GM21381 (cell line): ENCODE measurements at regions not wholly inside any gene's neighbourhood (a gene's known extent, or its start where the extent isn't known, plus 50 kb on each side); places are given as distances from the start of the nearest gene placed in this dataset.
"Not testable (repeated sequence)": the region's sequence is repeated elsewhere in the genome, so short reads cannot be mapped to it uniquely, and the experiment has no call there.

Source experiments
- ATAC-seq: cut with Tn5 transposase; IDR thresholded peaks from one replicate; pipeline ENCODE4 v1.9.1; 2021; ENCODE audit warnings: mild to moderate bottlenecking, moderate library complexity; ENCODE audit not compliant: unreplicated experiment

DNA sequence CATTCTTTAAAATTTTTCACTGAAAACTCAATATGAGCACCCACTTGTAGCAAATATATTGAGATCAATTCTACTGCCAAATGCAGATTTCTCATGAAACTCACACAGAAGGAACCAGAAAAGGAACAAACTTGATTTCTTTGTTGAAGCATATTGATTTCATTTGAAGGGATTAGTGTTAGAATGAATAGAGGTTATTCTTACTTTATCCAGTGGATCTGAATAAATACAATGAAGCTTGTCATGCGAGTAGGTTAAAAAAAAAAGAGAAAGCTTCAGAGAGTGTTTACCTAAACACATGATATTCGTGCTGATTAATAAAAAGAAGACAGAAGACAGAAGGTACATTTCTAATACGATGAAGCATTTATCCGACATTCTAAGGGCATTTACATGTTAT is 226.7 kb upstream of the ZSWIM2 start:
- ATAC-seq: no peak

DNA sequence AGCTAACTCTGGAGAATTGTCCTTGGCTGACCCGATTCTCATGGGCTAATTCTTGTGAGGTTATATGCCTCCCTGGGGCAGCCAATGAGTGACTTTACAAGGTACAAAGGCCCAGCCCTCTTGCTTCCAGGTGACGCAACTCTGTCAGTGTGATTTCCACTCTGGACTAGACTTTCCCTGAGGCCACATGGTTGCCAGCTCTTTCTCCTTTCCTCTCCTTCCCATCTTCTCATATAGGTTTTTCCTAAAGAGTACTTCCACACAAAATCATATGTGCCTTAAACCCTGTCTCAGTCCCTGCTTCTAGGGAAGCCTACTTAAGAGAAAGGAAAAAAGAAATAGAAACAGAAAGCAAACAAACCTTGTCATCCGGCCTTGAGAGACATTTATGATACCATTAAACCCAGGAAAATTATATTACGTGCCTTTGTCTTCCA is 226.2 kb upstream of the ZSWIM2 start:
- no peak for ATAC-seq

DNA sequence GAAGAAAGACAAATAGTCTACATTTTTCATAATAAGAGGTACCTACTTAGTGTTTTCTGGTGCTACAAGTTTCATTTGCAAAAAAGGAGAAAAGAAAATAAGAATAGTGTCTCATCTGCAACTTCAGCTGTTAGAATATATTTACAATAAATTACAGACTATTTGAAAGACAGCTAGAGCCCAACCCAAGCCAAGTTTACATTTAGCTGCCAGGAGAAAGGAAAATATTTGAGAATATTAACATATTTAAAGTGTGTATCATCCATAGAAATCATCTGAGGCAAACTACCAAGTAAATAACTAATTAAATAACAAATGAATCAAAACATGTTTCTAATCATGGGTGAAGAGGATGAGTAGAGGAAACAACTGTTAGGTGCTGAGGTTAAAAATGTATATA is 209.2 kb upstream of the ZSWIM2 start:
- ATAC-seq: no peak

DNA sequence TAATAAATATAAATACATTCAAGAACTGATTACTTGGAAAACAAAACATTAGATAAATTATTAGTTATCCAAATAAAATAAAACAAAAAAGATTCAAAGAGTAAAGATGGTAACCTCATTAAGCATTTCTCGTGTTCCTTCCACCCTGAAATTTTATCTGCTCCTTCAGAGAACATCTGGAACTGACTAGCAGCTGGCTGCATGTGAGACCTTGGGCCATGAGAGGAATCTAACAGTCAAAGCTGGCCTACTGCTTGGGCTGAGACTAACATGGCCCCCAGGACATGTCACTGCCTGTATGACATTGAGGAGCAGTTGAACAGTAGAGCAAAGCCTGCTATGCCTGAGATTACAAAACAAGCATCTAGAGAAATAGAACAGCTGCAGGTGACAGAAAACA is 208.5 kb upstream of the ZSWIM2 start:
- no peak for ATAC-seq

DNA sequence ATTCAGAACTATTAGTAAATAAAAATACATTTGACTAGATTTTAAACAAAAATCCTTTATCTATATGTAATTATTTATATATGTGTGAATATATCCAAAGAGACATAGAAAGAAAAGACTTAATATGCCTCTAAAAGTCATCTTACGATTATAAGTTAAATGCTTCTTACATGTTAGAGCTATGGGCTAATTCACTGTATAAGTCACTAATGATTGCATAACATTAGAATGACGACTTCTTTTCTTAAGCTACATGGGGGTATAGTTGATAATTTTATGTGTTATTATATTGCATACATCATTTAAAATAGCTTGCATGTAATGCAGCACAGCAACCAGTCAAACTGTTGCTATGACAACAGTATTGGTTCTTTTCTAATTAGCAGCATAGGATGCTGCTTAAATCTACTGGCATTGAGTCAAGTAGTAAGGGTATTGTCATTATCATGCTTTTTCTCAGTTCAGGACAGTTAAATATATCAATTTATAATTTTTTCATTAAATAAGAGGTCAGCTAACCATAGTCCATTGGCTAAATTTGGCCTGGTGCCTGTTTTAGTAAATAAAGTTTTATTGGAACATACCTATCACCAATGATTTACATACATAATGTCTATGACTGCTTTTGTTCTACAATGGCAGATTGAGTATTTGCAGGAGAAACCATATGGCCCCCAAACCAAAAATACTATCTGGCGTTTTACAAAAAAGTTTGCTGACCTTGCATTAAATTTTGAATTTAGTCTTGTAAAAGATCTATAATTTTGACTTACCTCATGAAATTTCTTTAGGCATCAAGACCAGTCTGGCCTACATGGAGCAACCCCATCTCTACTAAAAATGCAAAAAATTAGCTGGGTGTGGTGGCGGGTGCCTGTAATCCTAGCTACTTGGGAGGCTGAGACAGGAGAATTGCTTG is 207.7 kb upstream of the ZSWIM2 start:
- ATAC-seq: no peak

DNA sequence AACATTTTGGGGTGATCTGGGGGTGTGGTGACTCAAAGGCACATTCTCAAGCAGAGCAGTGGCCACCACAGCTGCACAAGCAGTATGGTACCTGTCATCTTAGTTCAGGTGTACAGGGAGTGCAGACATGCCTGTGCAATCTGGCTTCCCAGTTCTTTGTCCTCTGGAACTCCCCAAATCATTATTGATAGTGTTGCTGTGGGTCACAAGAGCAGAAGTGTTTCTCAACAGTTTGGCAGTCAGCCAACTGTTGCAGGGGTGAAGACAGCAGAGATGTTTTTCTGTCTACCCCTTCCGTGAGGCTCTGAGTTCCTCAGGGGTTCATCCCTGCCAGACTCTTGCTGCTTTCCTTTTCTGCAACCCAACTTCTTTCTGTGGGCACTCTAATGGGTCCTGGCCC is 206.5 kb upstream of the ZSWIM2 start:
- ATAC-seq: no peak

DNA sequence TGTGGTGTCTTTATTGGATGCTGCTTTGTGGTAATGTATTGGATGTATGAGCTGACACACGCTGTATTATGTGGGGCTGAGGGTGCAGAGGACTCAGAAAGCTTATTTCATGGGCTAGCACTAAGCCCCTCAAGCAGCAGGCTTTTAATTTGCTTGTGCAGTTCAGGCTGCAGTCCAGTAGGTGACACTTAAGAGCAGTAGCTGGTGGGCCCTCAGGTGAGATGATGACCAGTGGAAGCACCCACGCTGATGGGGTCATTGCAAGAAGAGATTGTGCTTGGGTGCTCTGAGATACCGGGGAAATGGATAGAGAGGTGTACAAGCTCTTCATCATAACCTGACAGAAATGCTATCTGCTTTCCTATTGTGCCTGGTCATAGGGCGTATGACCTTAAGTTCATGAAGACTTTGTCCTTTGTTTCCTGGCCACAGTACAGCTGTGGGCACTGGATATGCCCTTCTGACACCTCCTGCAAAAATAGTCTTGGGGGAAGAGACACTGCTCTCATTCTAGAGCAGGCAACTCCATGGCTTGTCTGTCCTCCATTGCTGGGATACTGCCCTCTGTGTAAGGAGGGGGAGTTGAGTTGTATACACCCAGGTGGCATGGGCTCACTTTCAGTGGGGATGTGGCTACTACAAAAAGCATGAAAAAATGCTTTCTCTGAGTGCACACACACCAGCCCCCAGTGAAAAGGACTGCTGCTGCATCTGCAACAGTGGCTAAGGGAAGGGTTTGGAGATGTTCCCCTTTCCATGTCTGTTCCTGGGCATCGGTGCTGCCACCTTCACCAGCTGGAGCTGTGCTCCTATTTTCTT is 205.7 kb upstream of the ZSWIM2 start:
- no peak for ATAC-seq

DNA sequence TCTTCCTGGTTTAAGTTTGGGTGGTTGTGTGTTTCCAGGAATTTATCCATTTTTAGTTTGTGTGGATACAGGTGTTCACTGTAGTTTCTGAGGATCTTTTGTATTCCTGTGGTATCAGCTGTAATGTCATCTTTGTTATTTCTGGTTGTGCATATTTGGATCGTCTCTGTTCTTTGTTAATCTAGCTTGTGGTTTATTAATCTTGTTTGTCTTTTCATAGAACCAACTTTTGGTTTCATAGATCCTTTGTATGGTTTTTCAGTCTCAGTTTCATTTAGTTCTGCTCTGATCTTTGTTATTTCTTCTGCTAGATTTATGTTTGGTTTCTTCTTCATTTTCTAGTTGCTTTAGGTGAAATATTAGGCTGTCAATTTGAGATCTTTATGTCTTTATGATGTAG is 202.4 kb upstream of the ZSWIM2 start:
- ATAC-seq: peak; percentile 86

DNA sequence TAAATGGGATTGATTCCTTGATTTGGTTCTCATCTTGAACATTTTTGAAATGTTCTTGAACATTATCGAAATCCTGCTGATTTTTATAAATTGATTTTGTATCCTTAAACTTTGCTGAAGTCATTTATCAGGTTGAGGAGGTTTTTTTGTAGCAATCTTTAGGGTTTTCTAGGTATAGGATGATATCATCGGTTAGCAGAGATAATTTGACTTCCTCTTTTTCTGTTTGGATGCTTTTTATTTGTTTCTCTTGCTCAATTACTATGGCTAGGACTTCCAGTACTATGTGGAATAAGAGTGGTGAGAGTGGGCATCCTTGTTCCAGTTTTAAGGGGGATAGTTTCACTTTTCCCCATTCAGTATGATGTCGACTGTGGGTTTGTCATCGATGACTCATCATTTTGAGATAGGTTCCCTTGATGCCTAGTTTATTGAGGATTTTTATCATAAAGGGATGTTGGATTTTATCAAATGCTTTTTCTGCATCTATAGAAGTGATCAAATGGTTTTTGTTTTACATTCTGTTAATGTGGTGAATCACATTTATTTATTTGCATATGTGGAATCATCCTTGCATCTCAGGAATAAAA is 201.5 kb upstream of the ZSWIM2 start:
- ATAC-seq: no peak

DNA sequence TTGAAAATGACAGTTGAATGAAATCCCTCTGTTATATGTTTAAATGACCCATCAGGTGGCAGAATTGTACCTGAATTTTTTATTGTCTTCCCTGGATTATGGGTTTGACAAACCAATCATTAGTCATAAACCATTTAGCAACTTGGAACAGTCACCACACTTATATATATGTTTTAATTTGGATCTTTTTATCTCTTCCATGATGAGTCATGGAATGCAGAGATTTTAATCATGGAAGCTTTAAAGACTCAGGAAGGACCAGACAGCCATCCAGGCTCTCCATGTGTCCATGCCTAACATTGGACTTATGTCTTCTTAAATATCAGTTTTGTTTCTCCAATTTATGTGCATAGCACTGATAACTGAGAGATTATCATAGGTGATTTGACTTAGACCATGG is 188.3 kb upstream of the ZSWIM2 start:
- no peak for ATAC-seq

DNA sequence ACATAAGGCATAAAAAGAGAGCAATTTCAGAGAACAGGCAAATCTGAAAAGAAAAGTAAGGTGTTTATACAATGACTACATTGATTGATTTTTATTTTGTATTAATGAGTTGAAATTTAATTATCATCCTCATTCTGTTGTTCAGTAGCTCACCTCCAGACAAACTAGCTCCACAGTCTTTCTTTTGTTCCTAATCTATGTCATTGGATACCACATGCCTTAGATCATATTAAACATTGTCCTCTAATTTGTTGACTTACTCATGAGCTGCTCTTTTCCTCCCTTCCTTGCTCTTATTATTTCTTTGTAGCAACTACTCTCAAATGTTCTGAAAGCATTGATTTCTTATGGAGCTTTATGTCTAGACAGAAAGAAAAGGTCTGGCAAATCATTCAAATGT is 185.5 kb upstream of the ZSWIM2 start:
- no peak for ATAC-seq

DNA sequence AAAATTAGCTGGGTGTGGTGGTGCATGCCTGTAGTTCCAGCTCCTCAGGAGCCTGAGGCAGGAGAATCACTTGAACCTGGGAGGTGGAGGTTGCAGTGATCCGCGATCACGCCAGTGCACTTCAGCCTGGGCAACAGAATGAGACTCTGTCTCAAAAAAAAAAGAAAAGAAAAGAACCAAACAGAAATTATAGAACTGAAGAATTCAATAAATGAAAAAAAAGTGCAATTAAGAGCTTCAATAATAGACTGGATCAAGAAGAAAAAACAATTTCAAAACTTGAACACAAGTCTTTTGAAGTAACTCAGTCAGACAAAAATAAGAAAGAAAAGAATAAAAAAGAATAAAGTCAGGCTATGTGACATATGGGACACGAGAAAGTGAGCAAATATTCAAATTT is 175.8 kb upstream of the ZSWIM2 start:
- ATAC-seq: no peak

DNA sequence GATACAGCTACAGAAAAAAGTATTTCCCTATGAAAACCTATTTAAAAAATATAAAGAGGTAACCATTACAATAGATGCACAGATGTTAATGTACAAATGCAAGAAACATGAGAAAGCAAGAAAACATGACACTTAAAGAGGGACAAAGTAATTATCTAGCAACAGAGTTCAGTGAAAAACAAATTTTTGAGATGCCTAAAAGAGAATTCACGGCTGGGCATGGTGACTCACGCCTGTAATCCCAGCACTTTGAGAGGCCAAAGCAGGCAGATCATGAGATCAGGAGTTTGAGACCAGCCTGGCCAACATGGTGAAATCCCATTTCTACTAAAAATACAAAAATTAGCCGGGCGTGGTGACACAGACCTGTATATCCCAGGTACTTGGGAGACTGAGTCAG is 175.0 kb upstream of the ZSWIM2 start:
- ATAC-seq: not testable (repeated sequence)

DNA sequence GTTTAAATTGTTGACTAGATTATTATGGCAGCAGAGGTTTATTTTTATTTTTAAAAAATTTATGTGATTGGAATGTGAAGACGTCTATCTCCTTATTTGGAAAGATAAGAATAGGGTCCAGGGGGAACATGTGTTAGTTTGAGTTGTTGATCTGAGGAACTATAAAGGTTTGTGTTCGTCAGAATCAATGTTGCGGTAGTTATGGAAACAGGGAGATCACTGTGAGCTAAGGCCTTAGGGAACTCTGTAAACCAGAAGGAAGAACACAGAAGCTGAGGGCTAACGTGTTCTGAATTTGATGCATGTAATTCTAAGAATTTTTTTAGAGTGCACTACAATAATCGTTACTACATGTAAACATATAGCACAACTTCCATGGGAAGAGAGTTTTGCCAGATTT is 168.5 kb upstream of the ZSWIM2 start:
- ATAC-seq: no peak

DNA sequence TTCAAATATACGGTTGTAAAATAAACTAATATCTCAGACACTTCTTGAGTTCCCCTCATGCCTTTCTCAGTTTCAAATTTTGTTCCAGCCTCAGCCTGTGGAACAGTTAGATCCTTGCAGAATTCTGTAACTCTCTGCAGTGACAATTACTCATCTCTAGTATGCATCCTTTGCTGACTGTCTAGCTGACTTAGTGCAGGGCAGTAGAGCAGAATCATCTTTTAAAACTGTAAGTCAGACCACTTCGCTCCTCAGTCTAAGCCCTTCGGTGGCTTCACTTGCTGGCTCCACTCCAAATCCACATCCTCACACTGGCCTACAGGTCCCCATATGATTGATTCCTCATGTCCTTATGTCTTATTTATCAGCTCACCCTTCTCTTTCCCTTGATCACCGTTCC is 164.1 kb upstream of the ZSWIM2 start:
- no peak for ATAC-seq

DNA sequence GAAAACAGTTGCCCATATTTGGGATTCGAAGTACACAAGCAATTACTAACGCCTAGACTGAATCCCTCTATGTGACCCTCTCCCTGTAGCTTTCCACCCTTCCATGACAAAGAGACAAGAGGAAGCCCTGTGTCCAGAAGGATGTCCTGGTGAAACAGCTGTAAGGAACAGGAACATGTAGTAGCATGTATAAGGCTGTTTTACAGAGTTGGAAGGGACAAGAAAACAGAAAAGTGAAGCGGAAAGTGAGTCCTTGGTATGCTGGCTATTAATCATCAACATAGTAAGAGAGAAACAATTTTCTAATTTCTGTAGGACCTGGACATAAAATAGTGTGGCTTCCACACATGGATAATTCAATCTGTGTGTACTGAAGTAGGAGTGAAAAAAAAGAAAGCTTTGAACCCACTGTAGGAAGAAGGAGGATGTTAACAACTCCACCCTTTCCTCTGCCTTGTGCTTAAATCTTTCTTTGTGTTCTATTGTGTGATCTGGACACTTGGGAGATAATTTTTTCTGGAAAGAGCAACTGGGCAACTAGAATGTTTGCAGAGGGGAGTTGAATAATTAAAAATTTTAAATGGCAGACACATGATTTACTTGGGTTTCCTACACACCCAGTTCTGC is 162.3 kb upstream of the ZSWIM2 start:
- ATAC-seq: no peak

DNA sequence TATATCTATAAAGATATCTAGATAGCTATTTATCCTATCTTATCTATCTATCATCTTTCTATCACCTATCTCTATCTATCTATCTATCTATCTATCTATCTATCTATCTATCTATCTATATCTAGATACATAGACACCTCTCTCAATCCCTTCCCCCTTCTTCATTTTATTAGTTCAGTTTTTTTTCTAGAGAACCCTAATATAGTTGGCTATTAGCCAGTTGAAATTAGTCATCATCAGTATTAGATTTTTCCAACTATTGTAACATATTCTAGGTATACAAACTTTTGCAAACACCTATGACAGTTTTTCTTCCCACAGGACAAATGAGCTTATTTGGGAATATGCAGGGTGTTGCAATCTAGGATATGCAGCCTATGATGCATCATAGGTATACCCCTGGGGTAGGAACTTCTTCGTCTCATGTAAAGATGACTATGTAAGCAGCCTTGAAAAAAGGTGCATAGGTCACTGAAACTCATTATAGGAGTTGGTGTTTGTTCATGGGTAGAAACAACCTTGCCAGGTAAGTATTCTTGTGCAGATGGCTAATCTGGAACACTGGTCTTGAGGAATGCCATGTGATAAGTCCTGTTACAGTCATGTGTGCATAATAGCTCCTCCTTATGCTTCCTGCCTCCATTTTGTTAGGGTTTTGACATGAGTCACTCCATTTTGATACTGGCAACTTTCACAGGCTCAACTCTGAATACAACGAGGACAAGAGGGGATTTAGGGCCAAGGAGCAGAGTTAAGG is 160.7 kb upstream of the ZSWIM2 start:
- ATAC-seq: no peak

DNA sequence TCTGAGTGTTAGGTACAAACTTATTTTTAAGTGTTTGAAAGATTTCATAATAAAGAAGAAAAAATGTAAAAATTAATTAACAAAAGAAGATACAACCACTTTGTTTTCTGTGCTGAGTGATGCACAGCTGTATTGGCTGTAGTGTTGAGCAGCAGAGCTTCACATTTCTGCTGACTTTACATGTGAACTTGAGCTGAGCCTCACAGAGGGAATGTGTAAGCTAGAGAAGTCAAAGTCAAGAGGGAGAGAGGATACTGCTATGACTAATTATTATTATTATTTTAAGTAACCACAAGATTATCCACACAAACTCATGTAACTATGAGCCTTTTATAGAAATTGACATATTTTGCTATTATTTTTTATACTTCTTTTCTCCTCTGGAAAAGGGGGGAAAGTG is 159.1 kb upstream of the ZSWIM2 start:
- ATAC-seq: no peak

DNA sequence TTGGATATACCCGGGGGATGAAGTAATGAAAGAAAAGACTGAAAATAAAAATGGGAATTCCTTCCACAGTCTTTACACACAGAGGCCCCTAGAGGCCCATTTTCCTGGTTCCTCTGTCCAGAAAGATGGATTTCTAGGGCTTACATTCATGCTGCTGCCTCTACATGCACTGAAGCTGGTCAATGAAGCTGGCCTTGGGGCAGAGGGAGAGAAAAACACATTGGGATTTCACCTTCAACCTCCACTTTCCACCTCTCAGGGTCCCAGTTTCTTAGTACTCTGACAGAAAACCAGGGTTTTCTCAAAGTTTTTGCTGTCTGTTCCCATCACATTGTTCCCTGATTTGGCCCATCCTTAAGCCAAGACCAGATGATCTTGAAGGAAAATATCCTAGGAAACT is 154.6 kb upstream of the ZSWIM2 start:
- no peak for ATAC-seq

DNA sequence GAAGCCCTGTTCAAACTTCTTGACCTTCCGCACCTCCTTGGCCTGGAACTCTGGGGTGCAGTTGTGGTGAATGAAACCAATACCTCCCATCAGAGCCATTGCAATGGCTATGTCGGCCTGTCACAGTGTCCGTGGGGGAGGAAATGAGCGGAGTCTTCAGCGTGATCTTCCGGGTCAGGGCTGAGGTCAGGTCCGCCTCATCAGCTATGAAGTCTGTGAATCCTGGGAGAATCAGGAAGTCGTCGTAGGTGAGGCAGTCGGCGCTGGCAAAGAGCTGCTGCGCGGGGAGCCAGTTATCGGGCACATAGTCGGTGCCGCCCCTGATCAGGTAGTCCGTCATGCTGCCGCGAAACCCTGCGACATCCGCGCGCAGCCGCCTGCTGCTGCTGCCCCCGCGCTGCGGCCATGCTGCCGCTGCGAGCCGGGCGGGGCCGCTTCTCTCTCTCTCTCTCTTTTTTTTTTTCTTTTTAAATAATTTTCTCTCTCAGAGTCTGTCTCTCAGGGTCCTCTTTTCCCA is 154.1 kb upstream of the ZSWIM2 start:
- no peak for ATAC-seq
